H7 (cell line): ENCODE measurements at regions not wholly inside any gene's neighbourhood (a gene's known extent, or its start where the extent isn't known, plus 50 kb on each side); places are given as distances from the start of the nearest gene placed in this dataset.

Experiments used
- DNase-seq: peaks from one replicate; pipeline ENCODE4 v3.0.0; 2012
- H3K27me3 ChIP-seq: 2 replicates; pipeline ENCODE4 v1.6.0; 2011; ENCODE audit warnings: mild to moderate bottlenecking, low read length; ENCODE audit not compliant: control insufficient read depth, insufficient read depth
- H3K36me3 ChIP-seq: replicated peaks from 2 replicates; pipeline ENCODE4 v1.5.1; 2011; ENCODE audit warnings: low read length; ENCODE audit not compliant: control insufficient read depth, insufficient read depth
- H3K4me3 ChIP-seq: 2 replicates; pipeline ENCODE4 v1.5.1; 2011; ENCODE audit warnings: low read depth, mild to moderate bottlenecking, control low read depth, low read length, moderate library complexity; ENCODE audit not compliant: insufficient read depth

DNA sequence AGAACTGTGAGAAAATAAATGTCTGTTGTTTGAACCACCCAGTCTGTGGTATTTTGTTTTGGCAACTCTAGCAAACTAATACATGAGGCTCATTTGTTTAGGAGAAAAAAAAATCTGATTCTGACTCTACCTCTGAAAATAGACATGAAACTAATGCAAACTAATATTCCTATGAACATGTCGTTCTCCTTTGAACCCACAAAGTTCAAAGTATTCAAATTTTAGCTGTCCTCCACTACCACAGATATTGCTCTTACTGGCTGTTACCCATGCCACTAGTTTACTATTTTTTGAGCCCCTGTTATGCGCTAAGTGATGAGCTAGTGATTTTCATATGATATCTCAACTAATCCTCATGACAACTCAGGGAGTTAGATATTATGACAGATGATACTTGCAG lies 58.8 kb upstream of the ZNF804B start:
- DNase-seq = no peak
- Histone ChIP-seq H3K27me3 (no peaks in the 10 kb centered on the region), H3K36me3 (no peaks in the 10 kb centered on the region), H3K4me3 (no peak overlapping the region)

DNA sequence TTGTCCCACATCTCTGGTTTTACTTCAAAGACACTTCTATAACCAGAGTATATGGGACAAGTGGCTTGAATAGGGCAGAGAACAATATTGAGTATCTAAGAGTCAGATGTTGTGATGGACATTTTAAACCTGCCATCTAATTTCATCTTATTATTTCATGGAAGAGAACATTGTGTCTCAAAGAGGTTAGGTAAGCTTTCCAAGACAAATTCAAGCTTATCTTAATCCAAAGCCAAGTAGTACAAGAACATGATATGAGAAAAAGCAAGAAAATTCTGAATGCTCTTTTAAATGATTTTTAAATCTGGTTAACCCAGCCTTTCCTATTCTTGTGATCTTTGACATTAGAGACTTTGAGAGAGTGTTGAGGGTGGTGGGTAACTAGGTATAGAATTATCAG lies 65.3 kb upstream of the ZNF804B start:
- Histone ChIP-seq H3K36me3 (no peaks in the 10 kb centered on the region), H3K4me3 (no peak overlapping the region), H3K27me3 (no peaks in the 10 kb centered on the region; the same call in 1 of the 2 replicates)
- DNase-seq = no peak

- no peaks in the 10 kb centered on the region; the same call in 1 of the 2 replicates for H3K27me3 ChIP-seq
- no peak for DNase-seq
- H3K4me3 ChIP-seq = no peak overlapping the region
- H3K36me3 ChIP-seq = no peaks in the 10 kb centered on the region
Measured at GRCh38 chr7:88693131-88693530, 66.4 kb upstream of the ZNF804B start.

GRCh38 chr7:88692493-88692892 lies 67.0 kb upstream of the ZNF804B start:
- Histone ChIP-seq H3K4me3 (no peak overlapping the region), H3K27me3 (no peaks in the 10 kb centered on the region; the same call in 1 of the 2 replicates), H3K36me3 (no peaks in the 10 kb centered on the region)
- DNase-seq = no peak

DNA sequence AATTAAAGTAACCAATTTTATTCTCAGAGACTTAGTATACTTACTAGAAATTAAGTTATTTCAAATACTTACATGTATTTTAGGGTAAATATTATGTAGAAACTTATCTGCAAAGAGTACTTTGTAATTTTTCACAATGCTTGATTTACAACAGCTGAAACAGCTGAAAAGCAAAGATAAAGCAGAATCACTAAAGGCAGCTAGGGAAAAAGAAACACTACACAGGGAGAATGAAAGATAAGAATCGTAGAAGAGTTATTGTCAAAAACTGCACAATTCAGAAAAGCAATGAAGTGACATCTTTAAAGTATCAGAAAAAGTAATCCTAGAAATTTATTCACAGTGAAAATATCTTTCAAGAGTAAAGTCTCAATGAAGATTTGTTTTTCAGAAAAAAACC lies 69.7 kb upstream of the ZNF804B start:
- Histone ChIP-seq H3K4me3 (no peak overlapping the region), H3K36me3 (no peaks in the 10 kb centered on the region), H3K27me3 (no peaks in the 10 kb centered on the region; the same call in 1 of the 2 replicates)
- no peak for DNase-seq

- DNase-seq = no peak
- Histone ChIP-seq H3K27me3 (no peaks in the 10 kb centered on the region), H3K4me3 (no peak overlapping the region), H3K36me3 (no peaks in the 10 kb centered on the region)
Measured at GRCh38 chr7:88688222-88688621, 71.3 kb upstream of the ZNF804B start.

DNA sequence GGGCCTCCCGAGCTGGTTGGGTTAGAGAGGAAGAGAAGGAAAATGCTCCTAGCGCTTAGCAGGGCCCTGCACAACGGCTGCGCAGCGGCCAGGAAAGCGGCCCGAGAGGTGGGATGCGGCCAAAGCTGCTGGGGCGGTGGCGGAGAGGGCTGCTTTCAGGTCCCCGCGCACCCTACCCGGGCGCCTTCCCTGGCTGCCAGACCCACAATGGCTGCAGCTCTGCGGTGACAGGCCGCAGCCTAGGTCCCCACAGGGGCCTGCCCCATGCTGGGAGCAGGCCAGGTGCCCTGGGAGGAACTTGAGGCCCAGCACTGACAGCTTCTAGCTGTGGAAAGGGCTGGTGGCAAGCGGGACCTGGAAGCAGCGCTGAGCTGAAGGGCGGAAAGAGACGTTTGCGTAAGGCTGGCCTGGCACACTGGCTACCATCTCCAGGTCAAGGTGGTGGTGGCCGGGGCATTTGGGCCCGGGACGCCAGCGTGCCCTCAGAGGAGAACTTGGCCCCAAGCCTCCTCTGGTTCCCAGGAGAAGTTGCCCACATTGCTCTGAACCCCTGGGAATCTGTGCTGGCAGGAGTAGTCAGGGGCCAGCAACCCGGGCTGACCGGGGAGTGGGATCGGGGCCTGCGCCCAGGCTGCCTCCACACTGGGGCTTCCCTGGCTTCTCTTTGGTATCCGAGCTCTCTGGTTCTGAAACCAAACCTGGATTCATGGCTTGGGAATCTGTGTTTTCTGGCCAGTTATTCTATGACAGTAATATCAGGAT lies 72.9 kb upstream of the ZNF804B start:
- peak; percentile 28 for DNase-seq
- Histone ChIP-seq H3K36me3 (no peaks in the 10 kb centered on the region), H3K27me3 (no peaks in the 10 kb centered on the region), H3K4me3 (no peak overlapping the region)

DNA sequence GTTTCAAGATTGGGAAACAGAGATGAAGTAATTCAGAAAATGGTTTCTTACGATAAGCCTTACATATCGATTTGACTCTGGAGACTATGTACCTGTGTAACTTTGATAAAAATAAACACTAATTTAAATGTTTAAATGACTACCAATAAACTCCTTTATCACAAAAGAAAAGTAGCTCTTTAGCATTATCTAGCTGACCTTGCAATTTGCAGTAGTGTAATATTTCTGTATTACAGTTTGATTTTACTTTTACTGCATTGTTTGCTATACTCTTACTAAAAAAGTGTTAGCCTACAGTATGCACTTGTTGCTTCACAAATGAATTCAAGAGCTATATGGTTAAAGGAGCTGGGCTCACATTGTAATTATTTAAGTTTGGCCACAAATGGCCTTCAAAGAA lies 77.8 kb upstream of the ZNF804B start:
- no peak overlapping the region for H3K4me3 ChIP-seq
- H3K27me3 ChIP-seq = no peaks in the 10 kb centered on the region
- H3K36me3 ChIP-seq = no peaks in the 10 kb centered on the region

DNA sequence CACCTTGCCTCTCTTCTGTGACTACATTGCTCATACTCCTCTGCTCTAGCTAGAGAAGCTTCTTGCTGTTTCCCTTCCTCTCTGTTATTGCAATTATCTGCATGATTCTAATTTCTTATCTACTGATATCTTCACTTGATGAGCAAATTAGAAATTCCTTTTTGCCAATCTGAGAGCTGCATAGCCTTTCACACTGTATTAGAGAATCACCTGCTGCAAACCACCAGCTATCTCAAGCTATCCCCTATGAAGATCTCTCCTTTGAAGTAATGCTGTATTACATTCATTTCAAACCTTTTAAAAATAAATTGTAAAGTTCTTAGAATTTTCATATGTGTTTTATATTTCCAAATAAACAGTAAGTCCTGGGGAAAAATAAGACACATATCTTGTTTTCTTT lies 89.0 kb upstream of the ZNF804B start:
- no peak for DNase-seq
- H3K4me3 ChIP-seq = no peak overlapping the region

More for the DNA sequence above, 77.8 kb upstream of the ZNF804B start:
- no peak for DNase-seq

GRCh38 chr7:88669913-88670312 lies 89.6 kb upstream of the ZNF804B start:
- DNase-seq = no peak
- Histone ChIP-seq H3K4me3 (no peak overlapping the region), H3K27me3 (no peaks in the 10 kb centered on the region), H3K36me3 (no peaks in the 10 kb centered on the region)

More for the DNA sequence above, 89.0 kb upstream of the ZNF804B start:
- Histone ChIP-seq H3K27me3 (no peaks in the 10 kb centered on the region), H3K36me3 (no peaks in the 10 kb centered on the region)

GRCh38 chr7:88668591-88668990 lies 90.9 kb upstream of the ZNF804B start:
- H3K4me3 ChIP-seq = no peak overlapping the region
- H3K27me3 ChIP-seq = no peaks in the 10 kb centered on the region
- DNase-seq = no peak
- H3K36me3 ChIP-seq = no peaks in the 10 kb centered on the region

GRCh38 chr7:88666626-88667025 lies 92.9 kb upstream of the ZNF804B start:
- no peaks in the 10 kb centered on the region for H3K36me3 ChIP-seq
- H3K27me3 ChIP-seq = no peaks in the 10 kb centered on the region
- H3K4me3 ChIP-seq = no peak overlapping the region
- DNase-seq = no peak

DNA sequence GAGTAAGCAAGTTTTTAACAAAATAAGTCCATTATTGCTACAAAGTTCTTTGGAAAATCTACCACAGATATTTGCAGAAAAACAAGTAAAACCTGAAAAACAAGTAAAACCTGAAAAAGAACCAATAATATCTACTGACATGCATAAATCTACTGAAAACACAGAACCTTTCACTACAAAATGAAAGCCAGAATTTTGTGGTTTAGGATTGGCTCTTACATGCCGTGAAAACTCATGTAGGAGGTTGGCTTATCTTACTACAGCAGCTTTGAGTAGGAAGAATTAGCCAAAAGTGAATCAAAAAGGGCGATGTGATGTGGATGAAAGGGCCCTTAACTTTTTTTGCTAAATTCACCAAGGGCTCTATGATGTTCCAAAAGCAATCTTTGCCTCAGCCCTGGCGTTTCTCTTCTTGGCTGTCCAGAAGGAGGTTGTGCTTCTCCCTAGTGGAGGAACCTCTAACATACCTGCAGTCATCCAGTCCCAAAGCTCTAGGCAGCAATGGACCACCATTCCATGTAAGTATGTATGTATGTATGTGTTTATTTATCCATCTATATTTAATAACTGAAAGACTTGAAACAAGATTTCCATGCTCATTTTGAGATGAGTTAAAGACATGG lies 93.5 kb upstream of the ZNF804B start:
- Histone ChIP-seq H3K27me3 (no peaks in the 10 kb centered on the region), H3K4me3 (no peak overlapping the region), H3K36me3 (no peaks in the 10 kb centered on the region)
- DNase-seq = no peak

DNA sequence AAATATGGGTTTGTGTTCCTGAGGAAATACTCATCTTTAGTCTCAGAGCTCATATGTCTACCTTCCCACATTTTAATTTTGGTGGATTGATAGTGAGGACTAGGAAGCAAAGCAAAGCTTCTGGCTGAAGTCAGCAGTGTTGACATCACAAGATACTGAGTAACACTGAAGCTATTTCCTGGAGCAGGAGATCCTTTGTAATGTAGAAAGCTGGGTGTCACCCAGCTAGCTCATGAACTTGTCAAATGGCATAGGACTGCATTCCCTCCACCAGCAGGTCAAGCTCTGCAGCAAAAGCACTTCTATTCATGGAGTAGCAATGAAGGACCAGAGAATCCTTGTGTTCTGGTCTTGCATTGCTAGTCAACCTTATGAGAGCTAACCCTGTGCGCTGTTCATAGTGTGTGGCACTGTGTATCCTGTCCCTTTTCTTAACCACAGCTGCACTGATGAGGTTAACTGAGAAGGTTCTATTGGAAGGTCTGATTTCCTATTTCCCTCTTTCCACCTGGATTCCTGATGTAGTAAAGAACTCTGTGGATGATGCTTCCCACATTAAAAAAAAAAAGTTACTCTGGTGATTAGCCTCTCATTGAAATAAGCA lies 94.8 kb upstream of the ZNF804B start:
- H3K36me3 ChIP-seq = no peaks in the 10 kb centered on the region
- H3K27me3 ChIP-seq = no peaks in the 10 kb centered on the region
- H3K4me3 ChIP-seq = no peak overlapping the region
- DNase-seq = peak; percentile 22

- no peak for DNase-seq
- Histone ChIP-seq H3K4me3 (no peak overlapping the region), H3K36me3 (no peaks in the 10 kb centered on the region), H3K27me3 (no peaks in the 10 kb centered on the region)
Measured at GRCh38 chr7:88661921-88662320, 97.6 kb upstream of the ZNF804B start.
